ENCODE measurements at regions not wholly inside any gene's neighbourhood (a gene's known extent, or its start where the extent isn't known, plus 50 kb on each side); places are given as distances from the start of the nearest gene placed in this dataset.
"Not testable (repeated sequence)": the region's sequence is repeated elsewhere in the genome, so short reads cannot be mapped to it uniquely, and the experiment has no call there.

DNA sequence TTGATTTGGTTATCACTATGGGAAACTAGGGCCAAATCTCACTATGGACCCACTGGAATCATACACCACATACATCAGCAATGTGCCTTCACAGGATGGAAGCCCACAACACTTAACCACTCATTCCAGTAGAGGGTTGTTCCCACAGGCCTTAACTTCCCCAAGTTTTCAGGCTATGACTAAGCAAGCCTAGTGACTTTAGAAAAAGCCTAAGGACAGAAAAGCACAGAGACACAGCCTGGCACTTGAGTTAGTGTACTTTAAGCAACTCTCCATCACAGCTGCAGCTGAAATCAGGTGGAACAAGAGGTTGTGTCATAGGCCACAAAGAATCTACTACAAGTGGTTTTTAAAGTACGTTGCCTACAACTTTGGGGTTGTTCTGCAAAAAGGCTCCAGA is 128.7 kb downstream of the LRRN1 start:
- no peak for DNase-seq (ENCODE audit: low spot score)
- TF ChIP-seq, protein P1, sequence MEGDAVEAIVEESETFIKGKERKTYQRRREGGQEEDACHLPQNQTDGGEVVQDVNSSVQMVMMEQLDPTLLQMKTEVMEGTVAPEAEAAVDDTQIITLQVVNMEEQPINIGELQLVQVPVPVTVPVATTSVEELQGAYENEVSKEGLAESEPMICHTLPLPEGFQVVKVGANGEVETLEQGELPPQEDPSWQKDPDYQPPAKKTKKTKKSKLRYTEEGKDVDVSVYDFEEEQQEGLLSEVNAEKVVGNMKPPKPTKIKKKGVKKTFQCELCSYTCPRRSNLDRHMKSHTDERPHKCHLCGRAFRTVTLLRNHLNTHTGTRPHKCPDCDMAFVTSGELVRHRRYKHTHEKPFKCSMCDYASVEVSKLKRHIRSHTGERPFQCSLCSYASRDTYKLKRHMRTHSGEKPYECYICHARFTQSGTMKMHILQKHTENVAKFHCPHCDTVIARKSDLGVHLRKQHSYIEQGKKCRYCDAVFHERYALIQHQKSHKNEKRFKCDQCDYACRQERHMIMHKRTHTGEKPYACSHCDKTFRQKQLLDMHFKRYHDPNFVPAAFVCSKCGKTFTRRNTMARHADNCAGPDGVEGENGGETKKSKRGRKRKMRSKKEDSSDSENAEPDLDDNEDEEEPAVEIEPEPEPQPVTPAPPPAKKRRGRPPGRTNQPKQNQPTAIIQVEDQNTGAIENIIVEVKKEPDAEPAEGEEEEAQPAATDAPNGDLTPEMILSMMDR (IDR thresholded peaks at IDR 0.05; ENCODE audit: extremely low read depth, insufficient read depth, missing control alignments), result no peak
- in situ Hi-C loops (cut with MboI; ENCODE audit: low pct_unique_long_range_greater_than_20kb, low sequenced_read_pairs, unreplicated experiment), result no loop called here

DNA sequence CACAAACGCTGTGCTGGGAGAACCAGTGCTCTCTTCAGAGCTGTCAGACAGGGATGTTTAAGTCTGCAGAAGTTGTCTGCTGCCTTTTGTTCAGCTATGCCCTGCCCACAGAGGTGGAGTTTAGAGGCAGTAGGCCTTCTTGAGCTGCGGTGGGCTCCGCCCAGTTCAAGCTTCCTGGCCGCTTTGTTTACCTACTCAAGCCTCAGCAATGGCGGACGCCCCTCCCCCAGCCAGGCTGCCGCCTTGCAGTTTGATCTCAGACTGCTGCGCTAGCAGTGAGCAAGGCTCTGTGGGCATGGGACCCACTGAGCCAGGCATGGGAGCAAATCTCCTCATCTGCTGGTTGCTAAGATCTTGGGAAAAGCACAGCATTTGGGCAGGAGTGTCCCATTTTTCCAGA is 142.1 kb downstream of the LRRN1 start:
- DNase-seq (ENCODE audit: low spot score); in situ Hi-C loops (cut with MboI; ENCODE audit: low pct_unique_long_range_greater_than_20kb, low sequenced_read_pairs, unreplicated experiment): not testable (repeated sequence)

DNA sequence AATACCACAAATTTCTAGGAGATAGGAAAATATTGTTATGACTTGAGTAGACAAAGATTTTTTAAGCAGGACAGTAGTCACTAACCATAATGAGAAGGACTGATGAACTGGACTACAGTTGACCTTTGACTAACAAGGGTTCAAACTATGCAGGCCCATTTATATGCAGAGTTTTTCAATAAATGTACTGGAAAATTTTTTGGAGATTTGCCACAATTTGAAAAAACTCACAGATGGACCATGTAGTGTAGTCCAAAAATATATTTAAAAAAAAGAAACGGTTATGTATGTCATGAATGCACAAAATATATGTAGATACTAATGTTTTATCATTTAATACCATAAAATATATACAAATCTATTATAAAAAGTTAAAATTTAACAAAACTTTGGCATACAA is 151.8 kb downstream of the LRRN1 start:
- DNase-seq (ENCODE audit: low spot score), result no peak
- TF ChIP-seq, protein P1 (IDR thresholded peaks at IDR 0.05; ENCODE audit: extremely low read depth, insufficient read depth, missing control alignments), result no peak
- in situ Hi-C loops (cut with MboI; ENCODE audit: low pct_unique_long_range_greater_than_20kb, low sequenced_read_pairs, unreplicated experiment), result no loop called here

DNA sequence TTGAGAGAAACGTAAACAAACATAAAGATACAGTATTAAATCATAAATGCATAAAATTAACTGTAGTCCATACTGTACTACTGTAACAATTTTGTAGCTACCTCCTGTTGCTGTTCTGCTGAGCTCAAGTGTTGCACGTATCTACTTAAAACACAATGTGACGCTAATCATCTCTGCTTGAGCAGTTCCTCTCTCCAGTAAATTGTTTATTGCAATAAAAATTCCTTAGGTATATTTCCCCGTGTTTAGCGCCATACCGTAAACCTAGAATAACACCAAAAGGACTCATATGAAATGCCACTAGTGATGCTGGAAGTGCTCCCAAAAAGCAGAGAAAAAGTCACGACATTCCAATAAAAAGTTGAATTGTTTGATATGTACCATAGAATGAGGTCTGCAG is 152.3 kb downstream of the LRRN1 start:
- in situ Hi-C loops (cut with MboI; ENCODE audit: low pct_unique_long_range_greater_than_20kb, low sequenced_read_pairs, unreplicated experiment), result no loop called here
- TF ChIP-seq, protein P1 (IDR thresholded peaks at IDR 0.05; ENCODE audit: extremely low read depth, insufficient read depth, missing control alignments), result no peak
- no peak for DNase-seq (ENCODE audit: low spot score)

DNA sequence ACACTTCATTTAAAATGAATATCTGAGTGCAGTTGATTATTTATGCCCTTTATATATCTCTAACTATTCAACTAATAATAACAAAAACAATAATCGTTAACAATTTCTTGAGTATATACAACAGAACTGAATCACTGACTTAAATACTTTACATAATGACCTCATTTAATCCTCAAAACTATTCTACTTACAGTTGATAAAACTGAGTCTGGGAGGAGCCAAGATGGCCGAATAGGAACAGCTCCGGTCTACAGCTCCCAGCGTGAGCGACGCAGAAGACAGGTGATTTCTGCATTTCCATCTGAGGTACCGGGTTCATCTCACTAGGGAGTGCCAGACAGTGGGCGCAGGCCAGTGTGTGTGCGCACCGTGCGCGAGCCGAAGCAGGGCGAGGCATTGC is 163.6 kb downstream of the LRRN1 start:
- DNase-seq (ENCODE audit: low spot score); in situ Hi-C loops (cut with MboI; ENCODE audit: low pct_unique_long_range_greater_than_20kb, low sequenced_read_pairs, unreplicated experiment): not testable (repeated sequence)

DNA sequence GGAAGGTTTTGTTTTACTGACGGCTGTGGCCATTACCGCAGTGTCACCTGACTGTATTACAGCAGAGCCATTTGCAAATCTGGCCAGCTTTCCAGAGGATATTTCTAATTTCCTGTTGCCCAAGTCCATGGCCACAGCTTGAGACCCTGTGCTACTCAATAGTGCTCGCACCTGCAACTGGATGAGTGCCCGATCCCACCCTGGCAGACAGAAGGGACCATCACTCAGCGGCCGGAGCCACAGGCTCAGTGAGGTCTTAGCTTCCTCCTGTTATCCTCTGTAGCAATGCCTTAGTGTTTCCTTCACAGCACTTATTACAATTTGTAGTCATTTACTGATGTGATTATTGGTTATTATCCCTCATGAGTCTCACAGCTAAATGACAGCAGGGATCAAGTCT is 184.8 kb downstream of the LRRN1 start:
- DNase-seq (ENCODE audit: low spot score), result no peak
- in situ Hi-C loops (cut with MboI; ENCODE audit: low pct_unique_long_range_greater_than_20kb, low sequenced_read_pairs, unreplicated experiment), result no loop called here
- TF ChIP-seq, protein P1 (IDR thresholded peaks at IDR 0.05; ENCODE audit: extremely low read depth, insufficient read depth, missing control alignments), result no peak

DNA sequence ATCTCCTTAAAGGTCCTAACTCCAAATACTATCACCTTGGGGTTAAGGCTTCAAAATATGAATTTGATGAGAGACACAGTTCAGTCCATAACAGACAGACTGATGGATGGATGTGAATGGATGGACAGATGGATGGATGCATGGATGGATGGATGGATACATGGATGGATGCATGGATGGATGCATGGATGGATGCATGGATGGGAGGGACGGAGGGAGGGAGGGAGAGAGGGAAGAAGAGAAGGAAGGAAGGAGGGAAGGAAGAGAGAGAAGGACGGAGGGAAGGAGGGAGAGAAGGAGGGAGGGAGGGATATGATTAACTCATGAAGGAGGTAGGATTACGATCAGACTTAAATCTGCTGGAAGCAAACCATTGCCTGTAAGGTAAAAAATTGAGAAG is 192.4 kb downstream of the LRRN1 start:
- TF ChIP-seq, protein P1 (IDR thresholded peaks at IDR 0.05; ENCODE audit: extremely low read depth, insufficient read depth, missing control alignments), result no peak
- in situ Hi-C loops (cut with MboI; ENCODE audit: low pct_unique_long_range_greater_than_20kb, low sequenced_read_pairs, unreplicated experiment), result no loop called here
- DNase-seq (ENCODE audit: low spot score), result no peak

DNA sequence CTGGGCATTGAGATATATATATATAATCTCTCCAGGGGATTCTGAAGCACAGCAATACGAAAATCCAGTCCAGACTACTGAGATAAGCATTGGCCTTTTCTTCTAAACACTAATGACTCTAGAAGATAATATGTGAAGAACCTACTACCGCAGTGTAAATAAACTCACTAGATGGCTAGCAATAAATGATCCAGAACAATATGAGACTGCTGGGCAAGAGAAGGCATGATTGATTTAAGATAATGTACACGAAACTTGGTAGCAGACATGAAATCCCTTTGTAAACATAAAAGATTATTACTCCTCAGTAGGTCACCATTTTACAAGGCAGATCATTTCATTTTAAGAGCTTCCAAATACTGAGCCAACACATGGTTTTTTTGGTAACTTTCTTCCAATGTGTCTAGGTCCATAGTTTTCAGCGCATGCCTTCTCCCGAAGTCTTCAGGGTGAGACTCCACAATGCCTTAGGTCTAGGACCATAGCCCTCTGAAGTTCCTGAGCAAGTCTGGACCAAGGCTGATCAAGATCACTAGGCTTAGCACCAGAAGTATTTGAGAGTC is 193.2 kb downstream of the LRRN1 start:
- DNase-seq (ENCODE audit: low spot score), result no peak
- TF ChIP-seq, protein P1 (IDR thresholded peaks at IDR 0.05; ENCODE audit: extremely low read depth, insufficient read depth, missing control alignments), result no peak
- in situ Hi-C loops (cut with MboI; ENCODE audit: low pct_unique_long_range_greater_than_20kb, low sequenced_read_pairs, unreplicated experiment), result no loop called here

Data from GM13977 (cell line).